Stomach (tissue), 8 donors: ENCODE measurements at regions not wholly inside any gene's neighbourhood (a gene's known extent, or its start where the extent isn't known, plus 50 kb on each side); places are given as distances from the start of the nearest gene placed in this dataset.
A peak's percentile ranks its signal among the peaks of the same experiment; 100 is the strongest.

Experiments used
- DNase-seq, 2 donors: peaks; one replicate each; pipeline versions ENCODE4 v3.0.0 to v3.0.0-alpha.2; 2013 to 2019
- H3K27ac ChIP-seq, 5 donors: fragments of 200-600 bp in 4 of 5; sonication (generic) in 4 of 5; one replicate each; pipeline ENCODE4 v1.5.1; 2013 to 2019; ENCODE audit warnings: mild to moderate bottlenecking in 1 of 5, moderate library complexity in 1 of 5
- H3K27me3 ChIP-seq, 3 donors: fragments of 200-600 bp; sonication (generic); one replicate each; pipeline ENCODE4 v1.5.1; 2017 to 2019; ENCODE audit warnings: mixed run types in 1 of 3
- H3K36me3 ChIP-seq, 4 donors: fragments of 200-600 bp; sonication (generic); 1 replicate in 3 of 4; 2 replicates in 1 of 4; pipeline ENCODE4 v1.5.1; 2016 to 2019
- H3K4me1 ChIP-seq, 4 donors: fragments of 200-600 bp; sonication (generic); one replicate each; pipeline ENCODE4 v1.5.1; 2016 to 2019
- H3K4me3 ChIP-seq, 4 donors: fragments of 200-600 bp; sonication (generic) in 3 of 4; one replicate each; pipeline ENCODE4 v1.5.1; 2016 to 2019; ENCODE audit warnings: mild to moderate bottlenecking in 1 of 4
- H3K9me3 ChIP-seq, 4 donors: fragments of 200-600 bp; sonication (generic); one replicate each; pipeline ENCODE4 v1.5.1; 2016 to 2019
- CTCF ChIP-seq, 7 experiments: fragments of 450-650 bp in 4 of 7; fragments of 200-600 bp in 3 of 7; sonication (generic) in 3 of 7; IDR thresholded peaks; one replicate each; pipeline ENCODE4 v1.5.1; 2016 to 2019; ENCODE audit warnings: antibody characterized with exemption in 7 of 7, control low read depth in 2 of 7, mild to moderate bottlenecking in 1 of 7
- EP300 ChIP-seq: sonication (generic); formaldehyde crosslinking; IDR thresholded peaks from one replicate; pipeline ENCODE4 v1.6.1; 2017; ENCODE audit warnings: antibody characterized with exemption
- POLR2A ChIP-seq, 4 donors: fragments of 450-650 bp; IDR thresholded peaks; one replicate each; pipeline ENCODE4 v1.6.1; 2016; ENCODE audit warnings: antibody characterized with exemption in 4 of 4, control low read depth in 2 of 4, mild to moderate bottlenecking in 1 of 4, moderate library complexity in 1 of 4
- POLR2AphosphoS5 ChIP-seq, 3 donors: sonication (generic); formaldehyde crosslinking; IDR thresholded peaks; one replicate each; pipeline ENCODE4 v1.6.1; 2016; ENCODE audit warnings: antibody characterized with exemption in 3 of 3
- WGBS, 5 donors: extraction: QIAGEN DNeasy Blood & Tissue Kit in 3 of 5; methylation state at CpG; one replicate each; pipeline versions ENCODE4 v1.1.5 to v1.1.7; 2013 to 2018; 5-methylcytosine and 5-hydroxymethylcytosine counted together
- intact Hi-C: fragments of 100-400 bp; cut with DNase I; formaldehyde crosslinking; loops from one replicate; pipeline ENCODE4 v1.15.1; 2023; ENCODE audit warnings: low total_unique reads
- donor health status: healthy with polysubstance abuse.
- donor health status: Bipolar disorder and iron deficiency.
- donor health status: healthy.

DNA sequence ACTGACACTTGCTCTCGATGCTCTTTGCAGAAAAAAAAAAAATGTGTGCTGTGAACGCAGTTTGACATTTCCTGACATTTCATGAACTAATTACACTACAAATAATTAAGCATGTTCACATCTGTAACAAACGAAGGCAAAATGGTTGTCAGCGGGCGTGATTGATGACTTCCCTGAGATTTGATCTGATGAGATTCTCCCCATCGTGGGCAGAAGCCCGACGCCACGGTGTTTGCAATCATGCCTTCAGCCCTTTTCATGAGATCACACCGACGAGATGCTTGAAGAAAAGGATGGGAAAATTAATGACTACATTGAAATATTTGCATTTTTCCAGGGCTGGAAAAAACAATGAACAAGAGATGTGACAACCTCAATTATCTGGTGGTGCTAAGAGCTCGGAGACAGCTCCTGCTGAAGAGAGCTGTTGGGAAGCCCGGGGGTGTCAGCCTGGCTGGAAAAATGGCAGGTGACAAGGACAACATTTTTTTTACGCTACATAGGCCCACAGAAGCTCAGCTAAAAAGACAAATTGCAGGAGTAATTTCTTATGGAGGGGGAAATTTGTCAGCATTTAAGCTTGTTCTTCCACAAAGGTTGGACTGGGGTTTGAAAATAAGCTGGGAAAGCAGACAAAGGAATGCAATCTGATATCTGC is 259.4 kb upstream of the IRX3 start:
- Histone ChIP-seq H3K9me3 (no peaks in the 10 kb centered on the region), H3K4me3 (no peak overlapping the region), H3K4me1 (peaks cover 0 to 7% (median 3%) of the 10 kb centered on the region in 4 donors), H3K27me3 (peaks cover 0 to under 1% (median 0%) of the 10 kb centered on the region in 3 donors), H3K27ac (no peak overlapping the region), H3K36me3 (no peaks in the 10 kb centered on the region)
- intact Hi-C loops, result no loop called here
- DNase-seq, result no peak
- TF ChIP-seq POLR2A (IDR thresholded peaks at IDR 0.05) (no peak), POLR2AphosphoS5 (IDR thresholded peaks at IDR 0.05) (no peak), EP300 (no peak), CTCF (IDR thresholded peaks at IDR 0.05) (no peak)
- 46 to 70% (median 60%) methylated on average over 14 of the region's 14 CpGs for WGBS, 5 donors

DNA sequence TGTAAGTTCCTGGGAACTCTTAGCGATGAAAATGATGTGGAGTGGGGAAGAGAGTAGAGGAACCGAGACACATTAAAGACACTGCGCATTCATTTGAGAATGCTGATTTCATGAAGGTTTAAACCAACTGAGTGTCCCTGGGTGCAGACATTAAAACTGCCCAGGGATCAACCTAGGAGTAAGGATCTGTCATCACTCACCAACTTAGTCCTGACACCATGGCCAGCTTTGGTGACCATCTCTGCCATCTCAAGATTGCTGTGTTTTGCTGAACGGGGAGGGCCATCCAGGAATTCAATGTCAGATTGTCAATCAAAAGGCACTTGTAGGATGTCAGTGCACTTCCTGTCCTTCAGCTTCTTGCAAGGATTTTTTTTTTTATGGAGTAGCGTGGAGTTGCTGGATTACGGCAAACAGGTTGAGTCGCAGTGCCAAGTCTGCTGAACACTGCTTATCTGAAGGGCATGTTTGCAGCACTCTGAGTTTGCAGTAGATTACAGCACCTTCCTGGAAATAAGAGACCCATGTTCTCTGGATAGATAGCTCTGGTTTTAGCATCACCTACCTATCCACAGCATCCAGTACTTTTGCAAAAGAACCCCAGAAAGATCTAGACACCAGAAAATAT is 258.1 kb upstream of the IRX3 start:
- Histone ChIP-seq H3K9me3 (no peaks in the 10 kb centered on the region), H3K4me1 (peaks cover 0 to 14% (median 3%) of the 10 kb centered on the region in 4 donors), H3K36me3 (no peaks in the 10 kb centered on the region), H3K4me3 (no peak overlapping the region), H3K27me3 (peaks cover 0 to 7% (median 0%) of the 10 kb centered on the region in 3 donors), H3K27ac (peak overlapping the region in 1 of 5 donors; percentile 32)
- DNase-seq, result peak; percentile 20 to 74
- 52 to 76% (median 62%) methylated on average over 7 of the region's 7 CpGs for WGBS, 5 donors
- TF ChIP-seq POLR2A (IDR thresholded peaks at IDR 0.05) (no peak), CTCF (IDR thresholded peaks at IDR 0.05) (no peak), POLR2AphosphoS5 (IDR thresholded peaks at IDR 0.05) (peak in 2 of 3 donors; percentile 20 to 27)
- intact Hi-C loops, result no loop called here

DNA sequence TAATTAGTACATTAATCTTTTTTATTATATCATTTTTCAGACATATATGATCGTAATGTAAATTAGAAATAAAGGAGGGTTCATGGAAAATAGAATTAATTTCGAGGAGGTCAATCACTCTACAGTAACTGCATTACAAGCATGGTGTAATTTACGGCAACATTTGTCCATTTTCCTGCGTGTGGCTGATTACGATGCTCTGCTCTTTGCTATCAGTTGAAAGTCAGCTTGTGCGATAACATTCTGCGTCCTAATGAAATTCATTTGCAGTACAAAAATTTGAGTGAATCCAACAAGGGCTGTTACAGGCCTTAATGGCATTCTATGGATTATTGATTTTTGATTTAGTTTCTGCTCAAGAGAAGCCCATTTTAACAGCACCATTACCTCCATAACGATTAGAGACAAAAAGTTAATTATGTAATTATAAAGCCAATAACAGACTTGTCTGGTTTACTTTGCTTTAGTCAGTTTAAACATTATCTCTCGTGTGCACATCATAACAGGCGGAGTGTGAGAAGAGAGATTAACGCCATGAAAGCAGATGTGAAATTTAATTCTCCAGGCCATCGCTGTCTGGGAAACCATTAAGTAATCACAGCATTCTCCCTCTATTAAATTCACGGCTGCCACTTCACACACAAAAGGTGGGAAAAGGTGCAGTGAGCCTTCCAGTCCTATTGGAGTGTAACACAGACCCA is 256.4 kb upstream of the IRX3 start:
- Histone ChIP-seq H3K27me3 (peaks cover 0 to 7% (median 0%) of the 10 kb centered on the region in 3 donors), H3K9me3 (no peaks in the 10 kb centered on the region), H3K4me1 (peaks cover 0 to 14% (median 3%) of the 10 kb centered on the region in 4 donors), H3K4me3 (no peak overlapping the region), H3K36me3 (no peaks in the 10 kb centered on the region), H3K27ac (no peak overlapping the region)
- no peak for TF ChIP-seq CTCF (IDR thresholded peaks at IDR 0.05)
- TF ChIP-seq EP300, result no peak
- no peak for TF ChIP-seq POLR2AphosphoS5 (IDR thresholded peaks at IDR 0.05)
- no peak for TF ChIP-seq POLR2A (IDR thresholded peaks at IDR 0.05)
- 80 to 90% (median 84%) methylated on average over 13 of the region's 13 CpGs for WGBS, 5 donors
- peak in 1 of 2 donors; percentile 16 for DNase-seq
- intact Hi-C loops, result no loop called here

GRCh38 chr16:54540525-54541180 is 254.1 kb upstream of the IRX3 start:
- Histone ChIP-seq H3K27ac (peak overlapping the region; percentile 0 to 64 (median 31)), H3K4me1 (peaks cover 0 to 14% (median 0%) of the 10 kb centered on the region in 4 donors), H3K36me3 (no peaks in the 10 kb centered on the region), H3K4me3 (no peak overlapping the region), H3K27me3 (peaks cover 0 to 7% (median 0%) of the 10 kb centered on the region in 3 donors), H3K9me3 (no peaks in the 10 kb centered on the region)
- DNase-seq, result peak; percentile 56 to 79
- WGBS, 5 donors, result 40 to 76% (median 53%) methylated on average over 15 of the region's 15 CpGs
- intact Hi-C loops, result no loop called here
- TF ChIP-seq CTCF (IDR thresholded peaks at IDR 0.05) (no peak), EP300 (no peak), POLR2AphosphoS5 (IDR thresholded peaks at IDR 0.05) (peak in 2 of 3 donors; percentile 17 to 37), POLR2A (IDR thresholded peaks at IDR 0.05) (no peak)
